ENCODE measurements at regions not wholly inside any gene's neighbourhood (a gene's known extent, or its start where the extent isn't known, plus 50 kb on each side); places are given as distances from the start of the nearest gene placed in this dataset.

- CTCF ChIA-PET, result interaction anchor here (1.5 to 1.8 kb wide), 2 partner anchors 22 to 190 kb away, joined by 4 to 6 read pairs; no protein-coding TSS in a partner anchor
- POLR2A ChIA-PET, result interaction anchor here (0.6 to 1.3 kb wide), 5 partner anchors 22 to 830 kb away, joined by 3 to 4 read pairs (median 3); no protein-coding TSS in a partner anchor
These were observed 202.6 kb upstream of the FOXN3 start for GRCh38 chr14:89619596-89619995.

GRCh38 chr14:89618811-89619551 lies 201.9 kb upstream of the FOXN3 start:
- ChIA-PET CTCF (interaction anchor here (1.5 to 1.8 kb wide), 2 partner anchors 22 to 190 kb away, joined by 4 to 6 read pairs; no protein-coding TSS in a partner anchor), POLR2A (interaction anchor here (0.6 to 1.3 kb wide), 6 partner anchors 13 to 829 kb away, joined by 3 to 6 read pairs (median 4); no protein-coding TSS in a partner anchor)

GRCh38 chr14:89618330-89618708 lies 201.3 kb upstream of the FOXN3 start:
- CTCF ChIA-PET, result interaction anchor here (1.8 kb wide), 1 partner anchor 23 kb away, joined by 6 read pairs; no protein-coding TSS in a partner anchor
- POLR2A ChIA-PET, result interaction anchor here (0.7 to 1.3 kb wide), 6 partner anchors 13 to 200 kb away, joined by 3 to 6 read pairs (median 4); no protein-coding TSS in a partner anchor

- ChIA-PET CTCF (interaction anchor here (1.8 kb wide), 1 partner anchor 24 kb away, joined by 6 read pairs; no protein-coding TSS in a partner anchor), POLR2A (interaction anchor here (0.8 to 1.1 kb wide), 3 partner anchors 24 to 187 kb away, joined by 4 to 7 read pairs (median 4); no protein-coding TSS in a partner anchor)
These were observed 200.7 kb upstream of the FOXN3 start for GRCh38 chr14:89617481-89618329.

- ChIA-PET CTCF (no interaction called here), POLR2A (interaction anchor here (1.1 kb wide), 1 partner anchor 25 kb away, joined by 7 read pairs; no protein-coding TSS in a partner anchor)
These were observed 199.9 kb upstream of the FOXN3 start for GRCh38 chr14:89616852-89617341.

- CTCF ChIA-PET, result no interaction called here
- POLR2A ChIA-PET, result no interaction called here
These were observed 199.4 kb upstream of the FOXN3 start for GRCh38 chr14:89616425-89616824.

GRCh38 chr14:89615421-89615820 lies 198.4 kb upstream of the FOXN3 start:
- ChIA-PET POLR2A (no interaction called here), CTCF (no interaction called here)

- POLR2A ChIA-PET, result no interaction called here
- CTCF ChIA-PET, result interaction anchor here (0.7 to 1.3 kb wide), 3 partner anchors 165 to 186 kb away, joined by 3 to 4 read pairs (median 3); no protein-coding TSS in a partner anchor
These were observed 197.1 kb upstream of the FOXN3 start for GRCh38 chr14:89614009-89614691.

GRCh38 chr14:89613260-89614008 lies 196.4 kb upstream of the FOXN3 start:
- CTCF ChIA-PET, result interaction anchor here (1.0 kb wide), 1 partner anchor 183 kb away, joined by 3 read pairs; no protein-coding TSS in a partner anchor
- POLR2A ChIA-PET, result interaction anchor here (0.7 to 1.1 kb wide), 2 partner anchors 103 to 182 kb away, joined by 3 to 4 read pairs; no protein-coding TSS in a partner anchor

GRCh38 chr14:89609500-89610100 lies 192.6 kb upstream of the FOXN3 start:
- POLR2A ChIA-PET, result no interaction called here
- CTCF ChIA-PET, result interaction anchor here (1.0 kb wide), 1 partner anchor 72 kb away, joined by 3 read pairs; no protein-coding TSS in a partner anchor

GRCh38 chr14:89607453-89607852 lies 190.4 kb upstream of the FOXN3 start:
- ChIA-PET POLR2A (no interaction called here), CTCF (no interaction called here)

- CTCF ChIA-PET, result no interaction called here
- POLR2A ChIA-PET, result no interaction called here
These were observed 187.0 kb upstream of the FOXN3 start for GRCh38 chr14:89603938-89604480.

- CTCF ChIA-PET, result no interaction called here
- POLR2A ChIA-PET, result interaction anchor here (0.6 kb wide), 1 partner anchor 177 kb away, joined by 3 read pairs; no protein-coding TSS in a partner anchor
These were observed 184.2 kb upstream of the FOXN3 start for GRCh38 chr14:89600950-89601826.

GRCh38 chr14:89600029-89600428 lies 183.0 kb upstream of the FOXN3 start:
- CTCF ChIA-PET, result no interaction called here
- POLR2A ChIA-PET, result no interaction called here

- ChIA-PET CTCF (interaction anchor here (0.6 kb wide), 1 partner anchor 204 kb away, joined by 3 read pairs; no protein-coding TSS in a partner anchor), POLR2A (interaction anchor here (0.7 kb wide), 1 partner anchor 104 kb away, joined by 3 read pairs; no protein-coding TSS in a partner anchor)
These were observed 181.6 kb upstream of the FOXN3 start for GRCh38 chr14:89598548-89599186.

GRCh38 chr14:89592961-89593360 lies 175.9 kb upstream of the FOXN3 start:
- ChIA-PET POLR2A (no interaction called here), CTCF (no interaction called here)

Measured in activated CD8-positive, alpha-beta memory T cell treated with anti-CD3 and anti-CD28 coated beads for 36 hours (primary cell).